ENCODE measurements at regions not wholly inside any gene's neighbourhood (a gene's known extent, or its start where the extent isn't known, plus 50 kb on each side); places are given as distances from the start of the nearest gene placed in this dataset.
A peak's percentile ranks its signal among the peaks of the same experiment; 100 is the strongest.

- no peak overlapping the region for H3K4me3 Mint-ChIP-seq (ENCODE audit: unreplicated experiment)
- no peaks in the 10 kb centered on the region for H3K4me1 Mint-ChIP-seq (ENCODE audit: low read depth, unreplicated experiment)
- no peaks in the 10 kb centered on the region for H3K36me3 Mint-ChIP-seq (ENCODE audit: unreplicated experiment)
- H3K27me3 Mint-ChIP-seq (ENCODE audit: unreplicated experiment) = peaks cover 5% of the 10 kb centered on the region
- no peak overlapping the region for H3K27ac Mint-ChIP-seq (ENCODE audit: unreplicated experiment)
- DNase-seq = no peak
- TF ChIP-seq CTCF (IDR thresholded peaks at IDR 0.05; ENCODE audit: partially characterized antibody, unreplicated experiment) = no peak
- H3K9me3 Mint-ChIP-seq (ENCODE audit: unreplicated experiment) = peaks cover 5% of the 10 kb centered on the region
Measured at GRCh38 chr7:68542831-68543230, 1055.4 kb upstream of the AUTS2 start.

GRCh38 chr7:68544851-68545250 is 1053.4 kb upstream of the AUTS2 start:
- Mint-ChIP-seq H3K9me3 (ENCODE audit: unreplicated experiment) (peaks cover 5% of the 10 kb centered on the region), H3K4me1 (ENCODE audit: low read depth, unreplicated experiment) (no peaks in the 10 kb centered on the region), H3K36me3 (ENCODE audit: unreplicated experiment) (no peaks in the 10 kb centered on the region), H3K4me3 (ENCODE audit: unreplicated experiment) (no peak overlapping the region), H3K27me3 (ENCODE audit: unreplicated experiment) (peaks cover 5% of the 10 kb centered on the region), H3K27ac (ENCODE audit: unreplicated experiment) (peak overlapping the region; percentile 43)
- no peak for DNase-seq
- no peak for TF ChIP-seq CTCF (IDR thresholded peaks at IDR 0.05; ENCODE audit: partially characterized antibody, unreplicated experiment)

GRCh38 chr7:68547181-68547580 is 1051.1 kb upstream of the AUTS2 start:
- no peaks in the 10 kb centered on the region for H3K36me3 Mint-ChIP-seq (ENCODE audit: unreplicated experiment)
- no peak overlapping the region for H3K27ac Mint-ChIP-seq (ENCODE audit: unreplicated experiment)
- peaks cover 4% of the 10 kb centered on the region for H3K9me3 Mint-ChIP-seq (ENCODE audit: unreplicated experiment)
- no peaks in the 10 kb centered on the region for H3K4me1 Mint-ChIP-seq (ENCODE audit: low read depth, unreplicated experiment)
- H3K4me3 Mint-ChIP-seq (ENCODE audit: unreplicated experiment) = no peak overlapping the region
- TF ChIP-seq CTCF (IDR thresholded peaks at IDR 0.05; ENCODE audit: partially characterized antibody, unreplicated experiment) = no peak
- H3K27me3 Mint-ChIP-seq (ENCODE audit: unreplicated experiment) = peaks cover 5% of the 10 kb centered on the region
- DNase-seq = no peak

GRCh38 chr7:68547799-68548198 is 1050.5 kb upstream of the AUTS2 start:
- TF ChIP-seq CTCF (IDR thresholded peaks at IDR 0.05; ENCODE audit: partially characterized antibody, unreplicated experiment) = no peak
- Mint-ChIP-seq H3K9me3 (ENCODE audit: unreplicated experiment) (peaks cover 3% of the 10 kb centered on the region), H3K27me3 (ENCODE audit: unreplicated experiment) (peaks cover 5% of the 10 kb centered on the region), H3K4me3 (ENCODE audit: unreplicated experiment) (no peak overlapping the region), H3K4me1 (ENCODE audit: low read depth, unreplicated experiment) (no peaks in the 10 kb centered on the region), H3K36me3 (ENCODE audit: unreplicated experiment) (no peaks in the 10 kb centered on the region), H3K27ac (ENCODE audit: unreplicated experiment) (no peak overlapping the region)
- no peak for DNase-seq

GRCh38 chr7:68550027-68550426 is 1048.2 kb upstream of the AUTS2 start:
- Mint-ChIP-seq H3K27me3 (ENCODE audit: unreplicated experiment) (peaks cover 4% of the 10 kb centered on the region), H3K36me3 (ENCODE audit: unreplicated experiment) (no peaks in the 10 kb centered on the region), H3K4me1 (ENCODE audit: low read depth, unreplicated experiment) (no peaks in the 10 kb centered on the region), H3K27ac (ENCODE audit: unreplicated experiment) (no peak overlapping the region), H3K9me3 (ENCODE audit: unreplicated experiment) (peaks cover under 1% of the 10 kb centered on the region), H3K4me3 (ENCODE audit: unreplicated experiment) (no peak overlapping the region)
- no peak for DNase-seq
- TF ChIP-seq CTCF (IDR thresholded peaks at IDR 0.05; ENCODE audit: partially characterized antibody, unreplicated experiment) = no peak
